NT2/D1 (cell line): ENCODE measurements at regions not wholly inside any gene's neighbourhood (a gene's known extent, or its start where the extent isn't known, plus 50 kb on each side); places are given as distances from the start of the nearest gene placed in this dataset.

ENCODE experiments used
- DNase-seq: peaks from one replicate; pipeline ENCODE4 v3.0.0-alpha.2; 2011; ENCODE audit warnings: low read depth, low spot score
- H3K27me3 ChIP-seq: 2 replicates; pipeline ENCODE4 v1.6.0; 2011; ENCODE audit warnings: mild to moderate bottlenecking; ENCODE audit not compliant: insufficient read length, insufficient read depth
- H3K36me3 ChIP-seq: 2 replicates; pipeline ENCODE4 v1.6.1; 2011; ENCODE audit warnings: mild to moderate bottlenecking, low read length, mixed read lengths; ENCODE audit not compliant: insufficient read depth, insufficient read length
- H3K4me1 ChIP-seq: 2 replicates; pipeline ENCODE4 v1.5.1; 2011; ENCODE audit not compliant: insufficient read depth, insufficient read length
- H3K4me3 ChIP-seq: 2 replicates; pipeline ENCODE4 v1.5.1; 2011; ENCODE audit warnings: low read depth; ENCODE audit not compliant: insufficient read length
- H3K9ac ChIP-seq: 2 replicates; pipeline ENCODE4 v1.6.0; 2011; ENCODE audit warnings: low read depth; ENCODE audit not compliant: insufficient read length
- H3K9me3 ChIP-seq: 2 replicates; pipeline ENCODE4 v1.5.1; 2011; ENCODE audit warnings: mild to moderate bottlenecking, low read length; ENCODE audit not compliant: insufficient read depth
- SUZ12 ChIP-seq: IDR thresholded peaks from 2 replicates; pipeline ENCODE4 v1.6.1; 2011; ENCODE audit not compliant: insufficient read length, insufficient read depth; ENCODE audit errors: extremely low read depth
- YY1 ChIP-seq: IDR thresholded peaks from 2 replicates; pipeline ENCODE4 v1.6.1; 2011; ENCODE audit not compliant: insufficient read length, insufficient read depth
- ZNF274 ChIP-seq: IDR thresholded peaks from 2 replicates; pipeline ENCODE4 v1.6.1; 2011; ENCODE audit warnings: mild to moderate bottlenecking, low read depth, low read length

DNA sequence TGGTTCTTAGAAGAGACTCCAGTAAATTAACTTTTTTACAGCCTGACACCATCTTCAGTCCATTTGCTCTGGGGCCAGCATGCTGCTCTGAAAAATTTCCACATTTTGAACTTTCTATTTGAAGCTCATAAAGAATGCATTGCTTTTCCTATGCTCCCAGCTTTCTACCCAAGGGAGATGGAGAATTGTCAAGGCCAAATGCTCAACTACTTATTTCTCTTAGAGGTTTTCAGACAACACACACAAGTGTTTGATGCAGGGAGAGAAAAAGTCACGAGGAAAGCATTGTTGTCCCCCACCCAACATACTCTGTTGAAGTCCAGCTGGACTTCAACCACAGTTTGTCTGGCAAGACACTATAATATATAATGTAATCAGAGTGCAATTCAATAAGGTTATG lies 100.3 kb upstream of the CADPS start:
- TF ChIP-seq ZNF274 (no peak), YY1 (no peak), SUZ12 (no peak)
- no peak overlapping the region for H3K4me3 ChIP-seq
- H3K9me3 ChIP-seq, result no peaks in the 10 kb centered on the region
- no peaks in the 10 kb centered on the region for H3K27me3 ChIP-seq
- H3K36me3 ChIP-seq, result no peaks in the 10 kb centered on the region
- no peak overlapping the region for H3K9ac ChIP-seq
- H3K4me1 ChIP-seq, result no peaks in the 10 kb centered on the region
- DNase-seq, result no peak

GRCh38 chr3:62981962-62982361 lies 106.7 kb upstream of the CADPS start:
- Histone ChIP-seq H3K9ac (no peak overlapping the region), H3K4me1 (peaks cover 5% of the 10 kb centered on the region), H3K27me3 (no peaks in the 10 kb centered on the region), H3K9me3 (no peaks in the 10 kb centered on the region), H3K4me3 (no peak overlapping the region), H3K36me3 (no peaks in the 10 kb centered on the region)
- no peak for DNase-seq
- no peak for TF ChIP-seq ZNF274

DNA sequence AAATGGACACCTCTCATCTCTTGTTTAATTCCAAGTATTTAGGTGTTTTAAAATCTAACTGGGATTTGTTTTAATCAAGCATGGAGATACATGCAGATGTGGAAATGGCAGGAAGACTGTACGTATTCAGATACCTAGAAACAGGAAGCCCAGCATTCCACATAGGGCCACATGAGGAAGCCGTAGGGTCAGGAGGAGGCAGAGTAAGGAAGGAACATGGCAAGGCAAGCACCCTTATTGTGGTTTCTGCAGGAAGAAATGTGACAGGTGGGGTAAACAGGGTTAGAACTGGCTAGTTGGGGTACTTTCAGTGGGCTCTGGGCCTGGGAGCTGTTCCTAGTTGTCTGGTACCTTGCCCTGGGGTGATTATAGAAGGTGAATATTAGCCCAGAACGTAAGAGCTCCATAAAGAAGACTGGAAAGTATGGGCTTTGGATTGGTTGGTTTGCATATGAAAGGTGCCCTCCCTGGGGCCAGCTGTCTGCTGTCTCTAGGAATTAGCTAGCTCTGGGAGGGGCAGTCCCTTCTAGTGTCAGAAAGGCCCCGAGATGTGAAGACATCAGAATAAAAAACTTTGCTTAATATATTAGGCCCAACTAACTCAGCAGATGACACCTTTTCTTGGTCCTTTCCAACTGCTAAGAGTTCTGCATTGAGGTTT lies 107.7 kb upstream of the CADPS start:
- H3K27me3 ChIP-seq, result no peaks in the 10 kb centered on the region
- no peaks in the 10 kb centered on the region for H3K36me3 ChIP-seq
- H3K9ac ChIP-seq, result no peak overlapping the region
- TF ChIP-seq SUZ12, result no peak
- H3K9me3 ChIP-seq, result no peaks in the 10 kb centered on the region
- DNase-seq, result peak; percentile 52
- H3K4me3 ChIP-seq, result no peak overlapping the region
- H3K4me1 ChIP-seq, result peaks cover 5% of the 10 kb centered on the region

- no peak overlapping the region for H3K9ac ChIP-seq
- H3K36me3 ChIP-seq, result no peaks in the 10 kb centered on the region
- H3K4me3 ChIP-seq, result no peak overlapping the region
- DNase-seq, result no peak
- no peaks in the 10 kb centered on the region for H3K27me3 ChIP-seq
- TF ChIP-seq YY1 (no peak), ZNF274 (no peak), SUZ12 (no peak)
- peaks cover 5% of the 10 kb centered on the region for H3K4me1 ChIP-seq
- H3K9me3 ChIP-seq, result no peaks in the 10 kb centered on the region
These were observed 110.8 kb upstream of the CADPS start for GRCh38 chr3:62986061-62986460.

GRCh38 chr3:62987721-62988120 lies 112.5 kb upstream of the CADPS start:
- Histone ChIP-seq H3K36me3 (no peaks in the 10 kb centered on the region), H3K9me3 (no peaks in the 10 kb centered on the region), H3K4me1 (peaks cover 4% of the 10 kb centered on the region), H3K9ac (no peak overlapping the region), H3K27me3 (no peaks in the 10 kb centered on the region), H3K4me3 (no peak overlapping the region)
- TF ChIP-seq SUZ12, result no peak
- TF ChIP-seq ZNF274, result no peak
- TF ChIP-seq YY1, result no peak
- DNase-seq, result no peak

GRCh38 chr3:62990704-62991413 lies 115.6 kb upstream of the CADPS start:
- Histone ChIP-seq H3K4me1 (no peaks in the 10 kb centered on the region), H3K4me3 (no peak overlapping the region), H3K9ac (no peak overlapping the region), H3K9me3 (peaks cover 5% of the 10 kb centered on the region; the same call in 1 of the 2 replicates), H3K36me3 (no peaks in the 10 kb centered on the region), H3K27me3 (no peaks in the 10 kb centered on the region)
- TF ChIP-seq YY1, result no peak
- TF ChIP-seq SUZ12, result no peak
- TF ChIP-seq ZNF274, result no peak
- DNase-seq, result peak; percentile 36

GRCh38 chr3:62992520-62992919 lies 117.3 kb upstream of the CADPS start:
- Histone ChIP-seq H3K27me3 (no peaks in the 10 kb centered on the region), H3K4me1 (no peaks in the 10 kb centered on the region), H3K9ac (no peak overlapping the region), H3K4me3 (no peak overlapping the region), H3K36me3 (no peaks in the 10 kb centered on the region), H3K9me3 (peaks cover 5% of the 10 kb centered on the region; the same call in 1 of the 2 replicates)
- TF ChIP-seq ZNF274, result no peak
- TF ChIP-seq YY1, result no peak
- no peak for TF ChIP-seq SUZ12
- DNase-seq, result no peak

GRCh38 chr3:62995119-62995518 lies 119.9 kb upstream of the CADPS start:
- no peak for DNase-seq
- peaks cover 5% of the 10 kb centered on the region; the same call in 1 of the 2 replicates for H3K9me3 ChIP-seq
- H3K4me3 ChIP-seq, result no peak overlapping the region
- no peak for TF ChIP-seq ZNF274
- no peak for TF ChIP-seq YY1
- TF ChIP-seq SUZ12, result no peak
- no peaks in the 10 kb centered on the region for H3K27me3 ChIP-seq
- H3K9ac ChIP-seq, result no peak overlapping the region
- no peaks in the 10 kb centered on the region for H3K4me1 ChIP-seq
- no peaks in the 10 kb centered on the region for H3K36me3 ChIP-seq
